Left ventricle myocardium inferior (tissue), 1 donor: ENCODE measurements at regions not wholly inside any gene's neighbourhood (a gene's known extent, or its start where the extent isn't known, plus 50 kb on each side); places are given as distances from the start of the nearest gene placed in this dataset.

Source experiments
- DNase-seq: peaks from one replicate; pipeline ENCODE4 v3.0.0-alpha.2; 2020
- H3K27ac ChIP-seq: fragments of 200-600 bp; replicated peaks from 2 replicates; pipeline ENCODE4 v1.8.0; 2021
- H3K27me3 ChIP-seq: fragments of 200-600 bp; 2 replicates; pipeline ENCODE4 v1.8.0; 2021; ENCODE audit warnings: low read depth
- H3K36me3 ChIP-seq: fragments of 200-600 bp; 2 replicates; pipeline ENCODE4 v1.8.0; 2021
- H3K4me1 ChIP-seq: fragments of 200-600 bp; 2 replicates; pipeline ENCODE4 v1.8.0; 2021
- H3K4me3 ChIP-seq: fragments of 200-600 bp; 2 replicates; pipeline ENCODE4 v1.8.0; 2021; ENCODE audit warnings: mild to moderate bottlenecking, moderate library complexity
- H3K9me3 ChIP-seq: fragments of 200-600 bp; replicated peaks from 2 replicates; pipeline ENCODE4 v1.8.0; 2021
- CTCF ChIP-seq: fragments of 200-600 bp; IDR thresholded peaks from 2 replicates; pipeline ENCODE4 v1.8.0; 2021; ENCODE audit warnings: antibody characterized with exemption, mild to moderate bottlenecking, borderline replicate concordance
- intact Hi-C: fragments of 100-400 bp; cut with micrococcal nuclease; formaldehyde crosslinking; loops from one replicate; pipeline ENCODE4 v1.11.0; 2022
- donor health status: DM: no; HTN: yes; CAD: no; lungs with severe emphysema.

- Histone ChIP-seq H3K4me1 (peaks cover 4% of the 10 kb centered on the region), H3K27me3 (no peaks in the 10 kb centered on the region), H3K4me3 (no peak overlapping the region), H3K36me3 (no peaks in the 10 kb centered on the region), H3K9me3 (peaks cover 6% of the 10 kb centered on the region), H3K27ac (no peak overlapping the region)
- intact Hi-C loops: no loop called here
- DNase-seq: no peak
- no peak for TF ChIP-seq CTCF
Measured at GRCh38 chr12:31783996-31784645, 55.3 kb upstream of the AMN1 start.

GRCh38 chr12:31783556-31783955 lies 54.7 kb upstream of the AMN1 start:
- intact Hi-C loops: no loop called here
- TF ChIP-seq CTCF: no peak

GRCh38 chr12:31781894-31782540 lies 53.2 kb upstream of the AMN1 start:
- H3K4me1 ChIP-seq: peaks cover 4% of the 10 kb centered on the region
- H3K9me3 ChIP-seq: peaks cover 6% of the 10 kb centered on the region
- H3K27me3 ChIP-seq: no peaks in the 10 kb centered on the region
- no peak overlapping the region for H3K4me3 ChIP-seq
- no peak overlapping the region for H3K27ac ChIP-seq
- intact Hi-C loops: no loop called here
- TF ChIP-seq CTCF: no peak
- no peaks in the 10 kb centered on the region for H3K36me3 ChIP-seq
- DNase-seq: no peak

More at GRCh38 chr12:31783556-31783955, 54.7 kb upstream of the AMN1 start:
- Histone ChIP-seq H3K4me3 (no peak overlapping the region), H3K9me3 (peaks cover 6% of the 10 kb centered on the region), H3K36me3 (no peaks in the 10 kb centered on the region), H3K27ac (no peak overlapping the region), H3K4me1 (peaks cover 4% of the 10 kb centered on the region), H3K27me3 (no peaks in the 10 kb centered on the region)
- no peak for DNase-seq

GRCh38 chr12:31780096-31780495 lies 51.3 kb upstream of the AMN1 start:
- peaks cover 6% of the 10 kb centered on the region for H3K9me3 ChIP-seq
- DNase-seq: no peak
- no peak overlapping the region for H3K4me3 ChIP-seq
- H3K27ac ChIP-seq: no peak overlapping the region
- intact Hi-C loops: no loop called here
- no peaks in the 10 kb centered on the region for H3K27me3 ChIP-seq
- no peak for TF ChIP-seq CTCF
- H3K4me1 ChIP-seq: no peaks in the 10 kb centered on the region
- no peaks in the 10 kb centered on the region for H3K36me3 ChIP-seq

GRCh38 chr12:31778687-31779086 lies 49.9 kb upstream of the AMN1 start:
- intact Hi-C loops: no loop called here
- no peaks in the 10 kb centered on the region for H3K4me1 ChIP-seq
- no peak for TF ChIP-seq CTCF
- H3K36me3 ChIP-seq: no peaks in the 10 kb centered on the region
- H3K9me3 ChIP-seq: no peaks in the 10 kb centered on the region
- H3K27ac ChIP-seq: no peak overlapping the region
- no peak for DNase-seq
- no peaks in the 10 kb centered on the region for H3K27me3 ChIP-seq
- H3K4me3 ChIP-seq: no peak overlapping the region
